GM21619 (cell line): ENCODE measurements at regions not wholly inside any gene's neighbourhood (a gene's known extent, or its start where the extent isn't known, plus 50 kb on each side); places are given as distances from the start of the nearest gene placed in this dataset.

Experiments used
- ATAC-seq: cut with Tn5 transposase; IDR thresholded peaks from one replicate; pipeline ENCODE4 v1.9.1; 2021; ENCODE audit not compliant: unreplicated experiment

- no peak for ATAC-seq
Observed at GRCh38 chr2:217535957-217536708, 466.7 kb downstream of the TNS1 start.

- no peak for ATAC-seq
Observed at GRCh38 chr2:217530392-217531090, 472.3 kb downstream of the TNS1 start.

GRCh38 chr2:217529271-217529670 is 473.5 kb downstream of the TNS1 start:
- no peak for ATAC-seq

GRCh38 chr2:217527590-217528202 is 475.1 kb downstream of the TNS1 start:
- no peak for ATAC-seq

- ATAC-seq = no peak
Observed at GRCh38 chr2:217525076-217525475, 477.7 kb downstream of the TNS1 start.

GRCh38 chr2:217523286-217523685 is 479.5 kb downstream of the TNS1 start:
- ATAC-seq = no peak

GRCh38 chr2:217521820-217522219 is 481.0 kb downstream of the TNS1 start:
- no peak for ATAC-seq

GRCh38 chr2:217520356-217521010 is 482.3 kb downstream of the TNS1 start:
- no peak for ATAC-seq

- no peak for ATAC-seq
Observed at GRCh38 chr2:217517402-217517801, 485.4 kb downstream of the TNS1 start.

- ATAC-seq = no peak
Observed at GRCh38 chr2:217515615-217516309, 487.0 kb downstream of the TNS1 start.

- ATAC-seq = no peak
Observed at GRCh38 chr2:217513258-217513657, 489.5 kb downstream of the TNS1 start.

GRCh38 chr2:217512728-217513127 is 490.1 kb downstream of the TNS1 start:
- no peak for ATAC-seq

GRCh38 chr2:217512259-217512658 is 490.5 kb downstream of the TNS1 start:
- no peak for ATAC-seq

- no peak for ATAC-seq
Observed at GRCh38 chr2:217511850-217512249, 490.9 kb downstream of the TNS1 start.

- no peak for ATAC-seq
Observed at GRCh38 chr2:217510771-217511291, 492.0 kb downstream of the TNS1 start.

GRCh38 chr2:217505303-217505702 is 497.5 kb downstream of the TNS1 start:
- ATAC-seq = no peak

- ATAC-seq = no peak
Observed at GRCh38 chr2:217501887-217502286, 500.9 kb downstream of the TNS1 start.

GRCh38 chr2:217497843-217498377 is 504.9 kb downstream of the TNS1 start:
- no peak for ATAC-seq

- ATAC-seq = no peak
Observed at GRCh38 chr2:217494557-217494956, 508.2 kb downstream of the TNS1 start.

GRCh38 chr2:217491271-217491670 is 511.5 kb downstream of the TNS1 start:
- ATAC-seq = no peak
